Central memory CD8-positive, alpha-beta T cell (primary cell): ENCODE measurements at regions not wholly inside any gene's neighbourhood (a gene's known extent, or its start where the extent isn't known, plus 50 kb on each side); places are given as distances from the start of the nearest gene placed in this dataset.
"Not testable (repeated sequence)": the region's sequence is repeated elsewhere in the genome, so short reads cannot be mapped to it uniquely, and the experiment has no call there.

Experiments used
- ATAC-seq: fragments of 150-1000 bp; cut with Tn5 transposase; replicated peaks from 2 replicates; pipeline ENCODE4 v1.10.0; 2022; ENCODE audit warnings: mild to moderate bottlenecking, moderate FRiP score, moderate number of reproducible peaks; ENCODE audit not compliant: poor library complexity, severe bottlenecking; ENCODE audit errors: extremely low read depth
- DNase-seq, 2 donors: peaks; one replicate each; pipeline ENCODE4 v3.0.0; 2021; ENCODE audit warnings: low spot score in 2 of 2
- H3K27ac Mint-ChIP-seq: one replicate; pipeline ENCODE4 v1.8.0; 2022; ENCODE audit warnings: low read depth, mild to moderate bottlenecking, moderate library complexity, mixed read lengths
- H3K27me3 Mint-ChIP-seq: one replicate; pipeline ENCODE4 v1.8.0; 2022; ENCODE audit warnings: mixed read lengths
- H3K36me3 Mint-ChIP-seq: one replicate; pipeline ENCODE4 v1.8.0; 2022; ENCODE audit warnings: mild to moderate bottlenecking, moderate library complexity, mixed read lengths; ENCODE audit not compliant: insufficient read depth
- H3K4me1 Mint-ChIP-seq: one replicate; pipeline ENCODE4 v1.8.0; 2022; ENCODE audit warnings: mixed read lengths
- H3K4me3 Mint-ChIP-seq: one replicate; pipeline ENCODE4 v1.8.0; 2022; ENCODE audit warnings: mild to moderate bottlenecking, moderate library complexity, mixed read lengths
- H3K9me3 Mint-ChIP-seq: one replicate; pipeline ENCODE4 v1.8.0; 2022; ENCODE audit warnings: mixed read lengths

DNA sequence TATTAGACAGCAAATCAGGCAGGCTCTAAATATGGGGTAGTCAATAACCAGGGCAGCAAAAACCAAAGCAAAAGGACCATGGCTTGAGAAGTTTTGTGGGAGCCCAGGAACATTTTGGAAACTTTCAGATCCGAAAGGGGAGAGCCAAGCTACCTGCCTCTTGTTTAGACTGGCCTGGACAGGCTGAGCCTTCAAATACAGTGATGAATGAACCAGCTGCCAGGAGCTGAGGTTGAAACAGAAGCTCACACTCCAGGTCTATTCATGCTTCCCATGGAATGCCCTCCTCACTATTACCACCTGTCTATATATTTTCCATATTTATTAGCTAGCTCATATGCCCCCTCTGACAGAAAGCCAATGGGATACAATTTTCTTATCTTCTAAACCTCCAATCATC, 150.8 kb upstream of the SLC44A1 start:
- no peaks in the 10 kb centered on the region for H3K9me3 Mint-ChIP-seq
- H3K27ac Mint-ChIP-seq = no peak overlapping the region
- H3K4me1 Mint-ChIP-seq = no peaks in the 10 kb centered on the region
- no peak overlapping the region for H3K4me3 Mint-ChIP-seq
- no peaks in the 10 kb centered on the region for H3K36me3 Mint-ChIP-seq
- DNase-seq (no peak), ATAC-seq (no peak)
- H3K27me3 Mint-ChIP-seq = no peaks in the 10 kb centered on the region

- Mint-ChIP-seq H3K27ac (no peak overlapping the region), H3K4me1 (no peaks in the 10 kb centered on the region), H3K4me3 (no peak overlapping the region), H3K9me3 (no peaks in the 10 kb centered on the region), H3K36me3 (no peaks in the 10 kb centered on the region), H3K27me3 (peaks cover 8% of the 10 kb centered on the region)
- no peak for ATAC-seq
- DNase-seq = no peak
Measured at GRCh38 chr9:105098370-105098769, 146.1 kb upstream of the SLC44A1 start.

- Mint-ChIP-seq H3K4me1 (no peaks in the 10 kb centered on the region), H3K36me3 (no peaks in the 10 kb centered on the region), H3K4me3 (no peak overlapping the region), H3K27me3 (peaks cover 19% of the 10 kb centered on the region), H3K27ac (no peak overlapping the region), H3K9me3 (no peaks in the 10 kb centered on the region)
- DNase-seq = no peak
- no peak for ATAC-seq
Measured at GRCh38 chr9:105103776-105104175, 140.7 kb upstream of the SLC44A1 start.

DNA sequence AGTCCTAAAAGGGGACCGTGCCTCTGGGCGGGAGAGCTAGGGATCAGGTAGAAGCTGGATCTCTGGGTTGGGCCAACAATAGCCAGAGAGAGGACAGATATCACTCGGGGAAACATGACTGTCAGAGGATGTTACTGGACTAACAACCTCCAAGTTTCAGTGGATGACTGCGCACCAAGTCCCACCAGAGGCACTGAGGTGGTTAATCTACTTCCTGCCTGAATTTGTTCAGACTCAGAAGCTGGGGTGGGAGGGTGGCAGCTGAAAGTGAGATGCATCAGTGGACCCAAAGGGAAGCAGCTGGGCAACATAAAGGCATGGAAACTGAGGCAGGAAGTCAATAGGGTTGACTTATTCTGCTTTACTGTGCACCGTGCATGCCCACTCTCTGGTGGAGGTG, 130.1 kb upstream of the SLC44A1 start:
- peaks cover 1% of the 10 kb centered on the region for H3K36me3 Mint-ChIP-seq
- peaks cover 13% of the 10 kb centered on the region for H3K27me3 Mint-ChIP-seq
- no peak overlapping the region for H3K27ac Mint-ChIP-seq
- H3K4me1 Mint-ChIP-seq = peaks cover 28% of the 10 kb centered on the region
- no peak overlapping the region for H3K4me3 Mint-ChIP-seq
- ATAC-seq (no peak), DNase-seq (no peak)
- H3K9me3 Mint-ChIP-seq = no peaks in the 10 kb centered on the region

DNA sequence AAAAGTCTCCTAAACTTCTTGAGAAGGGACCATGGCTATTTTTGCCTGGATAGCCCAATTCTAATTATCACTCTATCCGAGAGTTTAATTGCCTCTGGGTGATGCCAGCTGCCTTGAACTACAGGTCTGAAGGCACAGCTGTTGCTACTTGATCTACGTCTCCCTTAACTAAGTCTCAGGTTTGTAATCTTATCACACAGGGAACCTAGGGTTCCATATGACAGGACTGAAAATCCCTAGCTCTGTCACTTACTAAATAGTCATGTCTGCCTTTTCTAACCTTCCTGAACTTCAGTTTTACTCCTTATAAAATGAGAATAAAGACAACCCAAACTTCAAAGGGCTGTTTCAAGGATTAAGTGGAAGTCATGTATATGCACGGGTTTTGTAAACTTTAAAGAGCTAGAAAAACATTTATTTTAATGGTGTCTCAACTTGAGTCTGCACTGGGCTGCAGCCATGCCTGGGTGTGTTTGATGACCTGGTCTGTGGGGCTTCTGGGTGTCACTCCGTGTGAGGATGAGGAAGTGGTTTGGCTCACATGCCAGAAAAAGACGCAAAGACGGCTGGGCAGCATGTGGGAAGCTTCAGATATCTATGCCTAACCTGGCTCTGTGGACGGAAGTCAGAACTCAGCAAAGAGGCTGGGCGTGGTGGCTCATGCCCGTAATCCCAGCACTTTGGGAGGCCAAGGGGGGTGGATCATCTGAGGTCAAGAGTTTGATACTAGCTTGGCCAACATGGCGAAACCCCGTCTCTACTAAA, 129.3 kb upstream of the SLC44A1 start:
- ATAC-seq (peak; percentile 72), DNase-seq (peak in 1 of 2 donors; percentile 14)
- Mint-ChIP-seq H3K36me3 (peaks cover under 1% of the 10 kb centered on the region), H3K27me3 (peaks cover 6% of the 10 kb centered on the region), H3K4me1 (peaks cover 28% of the 10 kb centered on the region), H3K9me3 (no peaks in the 10 kb centered on the region), H3K4me3 (peak overlapping the region; percentile 45), H3K27ac (no peak overlapping the region)

- Mint-ChIP-seq H3K4me3 (no peak overlapping the region), H3K27ac (no peak overlapping the region), H3K9me3 (no peaks in the 10 kb centered on the region), H3K36me3 (no peaks in the 10 kb centered on the region), H3K4me1 (peaks cover 28% of the 10 kb centered on the region), H3K27me3 (peaks cover 10% of the 10 kb centered on the region)
- DNase-seq = no peak
- no peak for ATAC-seq
Measured at GRCh38 chr9:105116052-105116868, 128.2 kb upstream of the SLC44A1 start.

GRCh38 chr9:105117234-105117633, 127.2 kb upstream of the SLC44A1 start:
- Mint-ChIP-seq H3K4me1 (peaks cover 28% of the 10 kb centered on the region), H3K36me3 (no peaks in the 10 kb centered on the region)
- ATAC-seq = no peak

GRCh38 chr9:105118636-105119035, 125.8 kb upstream of the SLC44A1 start:
- DNase-seq = no peak
- Mint-ChIP-seq H3K27ac (no peak overlapping the region), H3K27me3 (peaks cover 21% of the 10 kb centered on the region), H3K9me3 (no peaks in the 10 kb centered on the region), H3K4me1 (peaks cover 23% of the 10 kb centered on the region), H3K4me3 (no peak overlapping the region), H3K36me3 (no peaks in the 10 kb centered on the region)
- no peak for ATAC-seq

More at GRCh38 chr9:105117234-105117633, 127.2 kb upstream of the SLC44A1 start:
- no peak for DNase-seq
- Mint-ChIP-seq H3K27ac (no peak overlapping the region), H3K9me3 (no peaks in the 10 kb centered on the region), H3K4me3 (no peak overlapping the region), H3K27me3 (peaks cover 19% of the 10 kb centered on the region)

DNA sequence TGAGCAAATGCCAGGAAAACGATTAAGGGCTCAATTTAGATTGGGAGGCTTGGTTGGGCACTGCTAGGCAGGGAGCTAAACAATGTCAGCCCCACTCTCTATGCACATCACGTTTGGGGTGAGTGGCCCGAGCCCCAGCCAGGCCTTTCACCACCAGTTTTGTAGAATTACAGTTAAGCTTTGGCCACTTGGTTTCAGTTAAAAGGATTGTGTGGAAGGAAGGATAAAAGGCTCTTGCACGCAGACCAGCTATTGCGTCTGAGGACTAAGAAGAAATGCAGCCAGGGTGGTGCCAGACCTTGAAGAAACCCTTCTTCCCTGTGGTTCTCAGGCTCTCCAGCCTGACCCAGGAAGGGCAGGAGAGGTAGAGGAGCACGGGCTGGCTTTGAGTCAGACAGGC, 125.3 kb upstream of the SLC44A1 start:
- no peak for ATAC-seq
- H3K36me3 Mint-ChIP-seq = no peaks in the 10 kb centered on the region
- H3K27me3 Mint-ChIP-seq = peaks cover 21% of the 10 kb centered on the region
- no peak overlapping the region for H3K27ac Mint-ChIP-seq
- H3K4me3 Mint-ChIP-seq = no peak overlapping the region
- no peaks in the 10 kb centered on the region for H3K9me3 Mint-ChIP-seq
- H3K4me1 Mint-ChIP-seq = peaks cover 17% of the 10 kb centered on the region
- DNase-seq = no peak

DNA sequence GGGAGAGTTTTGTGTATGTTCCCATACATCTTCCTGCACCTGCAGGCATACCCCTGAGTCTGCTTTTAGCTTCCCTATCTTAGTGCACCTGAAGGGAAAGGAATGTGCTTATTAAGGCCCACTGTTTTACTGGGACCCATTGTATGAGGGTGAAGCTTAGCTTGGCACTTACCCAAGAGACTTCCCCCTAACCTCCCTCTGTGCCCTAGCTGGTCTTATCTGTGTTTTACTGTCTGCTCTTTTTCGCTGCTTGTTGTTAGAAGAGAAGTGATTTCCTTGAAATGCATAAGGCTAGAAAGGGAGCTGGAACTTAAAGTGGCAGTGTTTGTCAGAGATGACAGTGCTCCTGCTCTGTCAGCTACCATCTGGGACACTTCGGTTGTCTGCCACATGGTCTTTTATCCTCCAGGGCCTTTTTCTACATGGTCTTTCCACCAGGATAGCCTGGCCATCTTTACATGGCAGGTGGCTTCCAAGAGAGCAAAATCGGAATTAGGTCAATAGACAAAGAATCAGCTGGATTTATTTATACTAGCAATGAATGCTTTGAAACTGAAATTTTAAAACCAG, 122.5 kb upstream of the SLC44A1 start:
- H3K9me3 Mint-ChIP-seq = no peaks in the 10 kb centered on the region
- H3K4me3 Mint-ChIP-seq = no peak overlapping the region
- H3K27me3 Mint-ChIP-seq = peaks cover 21% of the 10 kb centered on the region
- H3K4me1 Mint-ChIP-seq = peaks cover 11% of the 10 kb centered on the region
- ATAC-seq (no peak), DNase-seq (no peak)
- no peak overlapping the region for H3K27ac Mint-ChIP-seq
- no peaks in the 10 kb centered on the region for H3K36me3 Mint-ChIP-seq

DNA sequence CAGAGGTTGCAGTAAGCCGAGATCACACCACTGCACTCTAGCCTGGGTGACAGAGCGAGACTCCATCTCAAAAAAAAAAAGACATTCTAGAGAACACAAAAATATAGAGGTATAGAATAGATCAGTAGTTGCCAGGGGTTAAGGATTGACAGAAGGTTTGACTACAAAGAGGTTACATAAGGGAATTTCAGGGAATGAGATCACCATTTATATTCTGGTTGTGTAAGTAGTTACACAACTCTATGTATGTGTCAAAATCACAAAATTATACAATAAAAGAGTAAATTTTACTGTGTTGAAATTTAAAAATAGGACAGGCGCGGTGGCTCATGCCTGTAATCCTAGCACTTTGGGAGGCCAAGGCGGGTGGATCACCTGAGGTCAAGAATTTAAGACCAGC, 119.9 kb upstream of the SLC44A1 start:
- H3K36me3 Mint-ChIP-seq, ATAC-seq, DNase-seq, H3K27ac Mint-ChIP-seq, H3K9me3 Mint-ChIP-seq, H3K4me3 Mint-ChIP-seq: not testable (repeated sequence)
- Mint-ChIP-seq H3K27me3 (peaks cover 21% of the 10 kb centered on the region), H3K4me1 (peaks cover 35% of the 10 kb centered on the region)

DNA sequence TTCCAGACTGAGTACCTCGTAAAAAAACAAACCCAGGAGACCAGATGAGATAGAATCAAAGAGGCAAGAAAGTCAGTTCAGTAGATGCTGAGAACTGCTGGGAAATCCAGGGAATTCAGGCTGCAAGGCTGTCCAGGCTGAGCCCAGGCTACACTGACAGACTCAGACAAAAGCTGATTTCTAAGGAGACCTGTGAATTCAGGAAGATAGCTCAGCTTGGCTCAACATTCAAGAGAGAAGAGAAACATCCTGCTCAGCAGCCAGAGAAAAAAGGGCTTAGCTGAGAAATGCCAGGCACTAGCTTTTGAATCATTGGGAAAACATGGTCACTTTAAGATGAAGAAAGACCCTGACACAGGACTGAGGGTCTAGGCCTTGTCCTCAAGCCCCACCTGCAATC, 118.2 kb upstream of the SLC44A1 start:
- no peak for DNase-seq
- no peak overlapping the region for H3K27ac Mint-ChIP-seq
- ATAC-seq = no peak
- H3K36me3 Mint-ChIP-seq = peaks cover 4% of the 10 kb centered on the region
- no peaks in the 10 kb centered on the region for H3K9me3 Mint-ChIP-seq
- H3K4me1 Mint-ChIP-seq = peaks cover 38% of the 10 kb centered on the region
- H3K4me3 Mint-ChIP-seq = peak overlapping the region; percentile 58
- peaks cover 11% of the 10 kb centered on the region for H3K27me3 Mint-ChIP-seq

GRCh38 chr9:105127863-105128220, 116.6 kb upstream of the SLC44A1 start:
- Mint-ChIP-seq H3K27me3 (no peaks in the 10 kb centered on the region), H3K27ac (no peak overlapping the region), H3K4me1 (peaks cover 38% of the 10 kb centered on the region), H3K9me3 (no peaks in the 10 kb centered on the region), H3K36me3 (peaks cover 4% of the 10 kb centered on the region), H3K4me3 (peak overlapping the region; percentile 54)
- DNase-seq (peak; percentile 29 to 69), ATAC-seq (peak; percentile 99)
